OCI-LY3 (cell line): ENCODE measurements at regions not wholly inside any gene's neighbourhood (a gene's known extent, or its start where the extent isn't known, plus 50 kb on each side); places are given as distances from the start of the nearest gene placed in this dataset.

Source experiments
- CTCF ChIP-seq: fragments of 200-600, 300-600 bp; sonication (generic); IDR thresholded peaks from 2 replicates; pipeline ENCODE4 v1.5.1; 2014; ENCODE audit warnings: antibody characterized with exemption, low read length, low read depth
- EZH2phosphoT487 ChIP-seq: fragments of 200-600 bp; shearing (Covaris generic); IDR thresholded peaks from 2 replicates; pipeline ENCODE4 v1.6.1; 2018; ENCODE audit warnings: antibody characterized with exemption, mixed run types, low read depth

- no peak for TF ChIP-seq CTCF
- TF ChIP-seq EZH2phosphoT487 = no peak
Observed at GRCh38 chr6:54474898-54475297, 166.7 kb downstream of the TINAG start.
